Panc1 (cell line): ENCODE measurements at regions not wholly inside any gene's neighbourhood (a gene's known extent, or its start where the extent isn't known, plus 50 kb on each side); places are given as distances from the start of the nearest gene placed in this dataset.

Source experiments
- ATAC-seq: fragments of 200-7000 bp; cut with Tn5 transposase; 2 replicates; pipeline ENCODE4 v1.9.1; 2020; ENCODE audit warnings: mild to moderate bottlenecking, moderate library complexity
- BruUV-seq: library from RNA; stranded (reverse); fragments of 400-500 nt; replicated peaks from 2 replicates; lab custom pipeline; 2021; lab: Mats Ljungman, UMichigan
- CTCF ChIA-PET: fragments of 300-600 bp; sonication (Branson Sonifier 250); formaldehyde crosslinking; loops from one replicate; lab custom pipeline; 2022; ENCODE audit warnings: antibody characterized with exemption; lab: Charles Lee
- POLR2A ChIA-PET: fragments of 300-600 bp; sonication (Branson Sonifier 250); formaldehyde crosslinking; loops from one replicate; lab custom pipeline; 2022; ENCODE audit warnings: antibody characterized with exemption; lab: Charles Lee
- DNase-seq: peaks from one replicate; pipeline ENCODE4 v3.0.0-alpha.2; 2010; ENCODE audit warnings: low read depth, low spot score
- H3K27ac ChIP-seq: 2 replicates; pipeline ENCODE4 v1.5.1; 2011; ENCODE audit warnings: mild to moderate bottlenecking, low read length, inconsistent platforms
- H3K27me3 ChIP-seq: fragments of 200-500 bp; sonication (Bioruptor generic); 2 replicates; pipeline ENCODE4 v1.6.0; 2014; ENCODE audit warnings: low read length, inconsistent platforms; ENCODE audit not compliant: control insufficient read depth, insufficient read depth
- H3K36me3 ChIP-seq: fragments of 200-500 bp; sonication (Bioruptor generic); 2 replicates; pipeline ENCODE4 v1.5.1; 2014; ENCODE audit warnings: inconsistent platforms, mild to moderate bottlenecking, low read length, moderate library complexity; ENCODE audit not compliant: control insufficient read depth, insufficient read depth
- H3K4me1 ChIP-seq: 2 replicates; pipeline ENCODE4 v1.5.1; 2011; ENCODE audit warnings: inconsistent platforms, mild to moderate bottlenecking, low read length, moderate library complexity; ENCODE audit not compliant: control insufficient read depth, insufficient read depth
- H3K4me3 ChIP-seq, 2 experiments: 2 replicates each; pipeline ENCODE4 v1.5.1; 2011 to 2012; ENCODE audit warnings: low read depth in 2 of 2, low read length in 2 of 2, mild to moderate bottlenecking in 2 of 2, inconsistent platforms in 1 of 2, moderate library complexity in 1 of 2
- H3K9me3 ChIP-seq: fragments of 200-500 bp; sonication (Bioruptor generic); 2 replicates; pipeline ENCODE4 v1.5.1; 2014; ENCODE audit warnings: low read depth, mild to moderate bottlenecking, inconsistent platforms, low read length, moderate library complexity; ENCODE audit not compliant: control insufficient read depth, insufficient read depth
- POLR2AphosphoS5 ChIP-seq: IDR thresholded peaks from 2 replicates; pipeline ENCODE4 v1.6.1; 2012; ENCODE audit warnings: mild to moderate bottlenecking, low read depth, low read length, moderate library complexity
- SIN3A ChIP-seq: IDR thresholded peaks from 2 replicates; pipeline ENCODE4 v1.6.1; 2012; ENCODE audit warnings: low read depth, mild to moderate bottlenecking, low read length, moderate library complexity, borderline replicate concordance; ENCODE audit not compliant: insufficient read depth
- TCF7L2 ChIP-seq: IDR thresholded peaks from 2 replicates; pipeline ENCODE4 v1.6.1; 2011; ENCODE audit warnings: mild to moderate bottlenecking, low read depth, low read length, inconsistent platforms
- in situ Hi-C: cut with HindIII; loops from 2 replicates; pipeline ENCODE4 v1.10.0; 2016; ENCODE audit warnings: low sequenced_read_pairs, low pct_unique_long_range_greater_than_20kb
- intact Hi-C: fragments of 100-400 bp; cut with micrococcal nuclease; formaldehyde crosslinking; loops from one replicate; pipeline ENCODE4 v1.10.0; 2022; ENCODE audit not compliant: unreplicated experiment
- TF ChIP-seq, protein P1 (sequence below), 2 experiments: IDR thresholded peaks; 2 replicates each; pipeline ENCODE4 v1.6.1; 2011 to 2012; ENCODE audit warnings: low read depth in 2 of 2, control low read depth in 1 of 2, low read length in 1 of 2, mild to moderate bottlenecking in 1 of 2, moderate library complexity in 1 of 2; ENCODE audit not compliant: insufficient read depth in 1 of 2
- TF ChIP-seq, protein P2 (sequence below): fragments of 450-650 bp; IDR thresholded peaks from 2 replicates; pipeline ENCODE4 v1.5.1; 2017; ENCODE audit warnings: mild to moderate bottlenecking

DNA sequence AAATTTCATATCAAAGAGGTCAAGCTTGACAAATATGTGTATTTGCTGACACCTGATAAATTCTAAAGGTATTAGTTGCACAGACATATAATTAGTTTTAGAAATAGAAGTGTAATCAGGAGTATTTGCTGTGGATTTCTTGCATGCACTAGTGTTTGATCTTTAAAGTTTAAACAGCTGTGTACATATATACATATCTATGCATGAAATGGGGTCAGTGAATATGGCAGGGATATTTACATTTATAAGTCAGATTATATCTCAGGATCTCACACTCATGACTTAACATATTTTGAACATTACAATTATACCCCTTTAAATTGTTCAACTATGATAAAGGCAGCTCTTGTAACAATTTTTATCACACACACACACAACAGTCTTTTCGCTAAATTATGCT, 547.4 kb upstream of the ACTRT1 start:
- TF ChIP-seq, protein P1, sequence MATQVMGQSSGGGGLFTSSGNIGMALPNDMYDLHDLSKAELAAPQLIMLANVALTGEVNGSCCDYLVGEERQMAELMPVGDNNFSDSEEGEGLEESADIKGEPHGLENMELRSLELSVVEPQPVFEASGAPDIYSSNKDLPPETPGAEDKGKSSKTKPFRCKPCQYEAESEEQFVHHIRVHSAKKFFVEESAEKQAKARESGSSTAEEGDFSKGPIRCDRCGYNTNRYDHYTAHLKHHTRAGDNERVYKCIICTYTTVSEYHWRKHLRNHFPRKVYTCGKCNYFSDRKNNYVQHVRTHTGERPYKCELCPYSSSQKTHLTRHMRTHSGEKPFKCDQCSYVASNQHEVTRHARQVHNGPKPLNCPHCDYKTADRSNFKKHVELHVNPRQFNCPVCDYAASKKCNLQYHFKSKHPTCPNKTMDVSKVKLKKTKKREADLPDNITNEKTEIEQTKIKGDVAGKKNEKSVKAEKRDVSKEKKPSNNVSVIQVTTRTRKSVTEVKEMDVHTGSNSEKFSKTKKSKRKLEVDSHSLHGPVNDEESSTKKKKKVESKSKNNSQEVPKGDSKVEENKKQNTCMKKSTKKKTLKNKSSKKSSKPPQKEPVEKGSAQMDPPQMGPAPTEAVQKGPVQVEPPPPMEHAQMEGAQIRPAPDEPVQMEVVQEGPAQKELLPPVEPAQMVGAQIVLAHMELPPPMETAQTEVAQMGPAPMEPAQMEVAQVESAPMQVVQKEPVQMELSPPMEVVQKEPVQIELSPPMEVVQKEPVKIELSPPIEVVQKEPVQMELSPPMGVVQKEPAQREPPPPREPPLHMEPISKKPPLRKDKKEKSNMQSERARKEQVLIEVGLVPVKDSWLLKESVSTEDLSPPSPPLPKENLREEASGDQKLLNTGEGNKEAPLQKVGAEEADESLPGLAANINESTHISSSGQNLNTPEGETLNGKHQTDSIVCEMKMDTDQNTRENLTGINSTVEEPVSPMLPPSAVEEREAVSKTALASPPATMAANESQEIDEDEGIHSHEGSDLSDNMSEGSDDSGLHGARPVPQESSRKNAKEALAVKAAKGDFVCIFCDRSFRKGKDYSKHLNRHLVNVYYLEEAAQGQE (IDR thresholded peaks at IDR 0.05; ENCODE audit: insufficient read depth in 1 of 2, low read depth in 2 of 2, low read length in 1 of 2) = no peak
- TF ChIP-seq SIN3A (no peak), TCF7L2 (no peak), POLR2AphosphoS5 (no peak)
- TF ChIP-seq, protein P2, sequence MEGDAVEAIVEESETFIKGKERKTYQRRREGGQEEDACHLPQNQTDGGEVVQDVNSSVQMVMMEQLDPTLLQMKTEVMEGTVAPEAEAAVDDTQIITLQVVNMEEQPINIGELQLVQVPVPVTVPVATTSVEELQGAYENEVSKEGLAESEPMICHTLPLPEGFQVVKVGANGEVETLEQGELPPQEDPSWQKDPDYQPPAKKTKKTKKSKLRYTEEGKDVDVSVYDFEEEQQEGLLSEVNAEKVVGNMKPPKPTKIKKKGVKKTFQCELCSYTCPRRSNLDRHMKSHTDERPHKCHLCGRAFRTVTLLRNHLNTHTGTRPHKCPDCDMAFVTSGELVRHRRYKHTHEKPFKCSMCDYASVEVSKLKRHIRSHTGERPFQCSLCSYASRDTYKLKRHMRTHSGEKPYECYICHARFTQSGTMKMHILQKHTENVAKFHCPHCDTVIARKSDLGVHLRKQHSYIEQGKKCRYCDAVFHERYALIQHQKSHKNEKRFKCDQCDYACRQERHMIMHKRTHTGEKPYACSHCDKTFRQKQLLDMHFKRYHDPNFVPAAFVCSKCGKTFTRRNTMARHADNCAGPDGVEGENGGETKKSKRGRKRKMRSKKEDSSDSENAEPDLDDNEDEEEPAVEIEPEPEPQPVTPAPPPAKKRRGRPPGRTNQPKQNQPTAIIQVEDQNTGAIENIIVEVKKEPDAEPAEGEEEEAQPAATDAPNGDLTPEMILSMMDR = no peak
- Histone ChIP-seq H3K36me3 (no peaks in the 10 kb centered on the region), H3K27ac (no peak overlapping the region), H3K4me1 (no peaks in the 10 kb centered on the region), H3K27me3 (no peaks in the 10 kb centered on the region), H3K9me3 (no peaks in the 10 kb centered on the region), H3K4me3 (no peak overlapping the region)
- in situ Hi-C loops = no loop called here
- no peak for ATAC-seq
- DNase-seq = no peak
- ChIA-PET CTCF (no interaction called here), POLR2A (no interaction called here)
- BruUV-seq = no TSS peak
- intact Hi-C loops = no loop called here

DNA sequence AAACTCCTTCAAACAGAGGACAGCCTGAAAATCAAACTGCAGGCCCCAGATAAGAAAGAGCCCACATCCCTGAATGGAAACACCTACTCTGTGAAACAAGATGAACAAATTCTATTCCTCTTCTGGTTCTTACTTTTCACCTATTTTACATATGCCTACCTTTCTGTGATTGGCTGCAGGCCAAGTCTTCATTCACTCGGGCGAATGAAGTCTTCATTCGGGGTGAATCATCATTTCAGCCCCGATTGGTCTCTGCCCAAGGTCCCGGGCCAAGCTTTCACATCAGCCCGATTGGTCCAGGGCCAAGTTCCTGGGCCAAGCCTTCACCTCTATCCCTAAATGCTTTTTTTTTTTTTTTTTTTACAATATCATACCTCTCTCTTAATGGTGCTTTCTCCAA, 529.8 kb upstream of the ACTRT1 start:
- no peak for ATAC-seq
- POLR2A ChIA-PET = no interaction called here
- intact Hi-C loops = no loop called here

More for the DNA sequence above, 529.8 kb upstream of the ACTRT1 start:
- no peaks in the 10 kb centered on the region for H3K9me3 ChIP-seq
- no peak overlapping the region for H3K4me3 ChIP-seq
- DNase-seq = no peak
- no peak overlapping the region for H3K27ac ChIP-seq
- no TSS peak for BruUV-seq
- no peaks in the 10 kb centered on the region for H3K27me3 ChIP-seq
- no peaks in the 10 kb centered on the region for H3K4me1 ChIP-seq
- TF ChIP-seq, protein P1 (IDR thresholded peaks at IDR 0.05; ENCODE audit: insufficient read depth in 1 of 2, low read depth in 2 of 2, low read length in 1 of 2) = no peak
- TF ChIP-seq TCF7L2 = no peak
- no peak for TF ChIP-seq POLR2AphosphoS5
- no peak for TF ChIP-seq SIN3A
- TF ChIP-seq, protein P2 = no peak
- in situ Hi-C loops = no loop called here
- CTCF ChIA-PET = no interaction called here
- H3K36me3 ChIP-seq = no peaks in the 10 kb centered on the region
